IMR-90 (cell line): ENCODE measurements at regions not wholly inside any gene's neighbourhood (a gene's known extent, or its start where the extent isn't known, plus 50 kb on each side); places are given as distances from the start of the nearest gene placed in this dataset.

Source experiments
- ATAC-seq: fragments of 200-7000 bp; cut with Tn5 transposase; 2 replicates; pipeline ENCODE4 v1.9.1; 2020; ENCODE audit warnings: low read depth, mild to moderate bottlenecking, moderate library complexity
- BruUV-seq: library from RNA; stranded (reverse); fragments of 400-500 nt; replicated peaks from 2 replicates; lab custom pipeline; 2021; lab: Mats Ljungman, UMichigan
- CTCF ChIA-PET: fragments of 300-600 bp; formaldehyde crosslinking; extraction: SDS; loops from one replicate; lab custom pipeline; 2021; ENCODE audit warnings: antibody characterized with exemption; lab: Yijun Ruan, JAX
- POLR2A ChIA-PET: fragments of 300-600 bp; sonication (Branson Sonifier 250); formaldehyde crosslinking; loops from one replicate; lab custom pipeline; 2022; ENCODE audit warnings: antibody characterized with exemption; ENCODE audit not compliant: unreplicated experiment; lab: Charles Lee
- DNase-seq: peaks from one replicate; pipeline ENCODE4 v3.0.0; 2013
- H2AFZ ChIP-seq: replicated peaks from 2 replicates; pipeline ENCODE3; 2013; ENCODE audit warnings: low read length, mild to moderate bottlenecking; ENCODE audit not compliant: poor library complexity
- H2AK5ac ChIP-seq: 2 replicates; pipeline ENCODE4 v1.6.1; 2013; ENCODE audit warnings: low read depth, low read length, inconsistent platforms
- H2AK9ac ChIP-seq: replicated peaks from 2 replicates; pipeline ENCODE3; 2013; ENCODE audit warnings: mild to moderate bottlenecking, low read depth, low read length, moderate library complexity; ENCODE audit not compliant: poor library complexity
- H2BK120ac ChIP-seq: 2 replicates; pipeline ENCODE4 v1.6.1; 2013; ENCODE audit warnings: low read depth, low read length, inconsistent platforms
- H2BK15ac ChIP-seq: 3 replicates; pipeline ENCODE4 v1.6.1; 2013; ENCODE audit warnings: low read depth, low read length, inconsistent platforms
- H2BK20ac ChIP-seq: 2 replicates; pipeline ENCODE4 v1.6.1; 2013; ENCODE audit warnings: low read depth, mild to moderate bottlenecking, inconsistent platforms, low read length, moderate library complexity
- H2BK5ac ChIP-seq: 2 replicates; pipeline ENCODE4 v1.6.1; 2013; ENCODE audit warnings: mild to moderate bottlenecking, low read depth, low read length, inconsistent platforms; ENCODE audit not compliant: poor library complexity, severe bottlenecking
- H3K14ac ChIP-seq: replicated peaks from 2 replicates; pipeline ENCODE4 v1.6.1; 2013; ENCODE audit warnings: low read depth, low read length, inconsistent platforms
- H3K18ac ChIP-seq: 2 replicates; pipeline ENCODE4 v1.6.1; 2013; ENCODE audit warnings: low read depth, low read length, control low read depth
- H3K23ac ChIP-seq: 2 replicates; pipeline ENCODE4 v1.6.1; 2013; ENCODE audit warnings: low read depth, low read length, inconsistent platforms
- H3K27ac ChIP-seq: 2 replicates; pipeline ENCODE4 v1.5.1; 2013; ENCODE audit warnings: mild to moderate bottlenecking, control low read depth, low read length; ENCODE audit not compliant: insufficient read depth
- H3K27me3 ChIP-seq: 2 replicates; pipeline ENCODE4 v1.6.1; 2013; ENCODE audit warnings: low read length; ENCODE audit not compliant: control insufficient read depth, insufficient read depth
- H3K36me3 ChIP-seq: 2 replicates; pipeline ENCODE4 v1.6.1; 2013; ENCODE audit warnings: low read length, mixed read lengths; ENCODE audit not compliant: control insufficient read depth, insufficient read depth
- H3K4ac ChIP-seq: 2 replicates; pipeline ENCODE4 v1.6.1; 2013; ENCODE audit warnings: low read depth, low read length, inconsistent platforms
- H3K4me1 ChIP-seq: 2 replicates; pipeline ENCODE4 v1.6.1; 2013; ENCODE audit warnings: low read length, mixed read lengths; ENCODE audit not compliant: control insufficient read depth, insufficient read depth
- H3K4me2 ChIP-seq: 2 replicates; pipeline ENCODE4 v1.6.1; 2013; ENCODE audit warnings: low read depth, mild to moderate bottlenecking, control low read depth, low read length, moderate library complexity
- H3K4me3 ChIP-seq: 2 replicates; pipeline ENCODE4 v1.5.1; 2013; ENCODE audit warnings: low read depth, mild to moderate bottlenecking, control low read depth, low read length, moderate library complexity; ENCODE audit not compliant: insufficient read depth
- H3K56ac ChIP-seq: 2 replicates; pipeline ENCODE4 v1.6.1; 2013; ENCODE audit warnings: low read length, inconsistent platforms; ENCODE audit not compliant: insufficient read depth; ENCODE audit errors: extremely low read depth
- H3K79me1 ChIP-seq, 2 experiments: 2 replicates each; pipeline ENCODE4 v1.6.1; 2013; ENCODE audit warnings: low read length in 2 of 2, inconsistent platforms in 1 of 2, low read depth in 1 of 2
- H3K9ac ChIP-seq: 2 replicates; pipeline ENCODE4 v1.6.1; 2013; ENCODE audit warnings: low read depth, low read length, control low read depth
- H3K9me1 ChIP-seq: 2 replicates; pipeline ENCODE4 v1.6.1; 2013; ENCODE audit warnings: low read length, inconsistent platforms; ENCODE audit not compliant: insufficient read depth
- H3K9me3 ChIP-seq: 2 replicates; pipeline ENCODE4 v1.6.1; 2013; ENCODE audit warnings: low read length; ENCODE audit not compliant: control insufficient read depth, insufficient read depth
- H4K20me1 ChIP-seq: 2 replicates; pipeline ENCODE4 v1.6.1; 2013; ENCODE audit warnings: low read length, inconsistent platforms; ENCODE audit not compliant: insufficient read depth
- H4K5ac ChIP-seq: 2 replicates; pipeline ENCODE4 v1.6.1; 2013; ENCODE audit warnings: mild to moderate bottlenecking, low read depth, low read length, control low read depth
- H4K8ac ChIP-seq, 2 experiments: 2 replicates each; pipeline ENCODE4 v1.6.1; 2013; ENCODE audit warnings: low read depth in 2 of 2, low read length in 2 of 2, control low read depth in 1 of 2, inconsistent platforms in 1 of 2
- H4K91ac ChIP-seq: 2 replicates; pipeline ENCODE4 v1.6.1; 2013; ENCODE audit warnings: low read depth, low read length, inconsistent platforms; ENCODE audit not compliant: insufficient read depth
- CEBPB ChIP-seq: IDR thresholded peaks from 2 replicates; pipeline ENCODE4 v1.6.1; 2012; ENCODE audit warnings: low read depth, low read length, improper control_type of control experiment
- NFE2L2 ChIP-seq: fragments of 150-350 bp; IDR thresholded peaks from 2 replicates; pipeline ENCODE4 v1.6.1; 2016; ENCODE audit warnings: low read depth, mild to moderate bottlenecking, low read length
- POLR2A ChIP-seq: IDR thresholded peaks from 2 replicates; pipeline ENCODE4 v1.6.1; 2012; ENCODE audit warnings: mild to moderate bottlenecking, low read depth, low read length
- RAD21 ChIP-seq: IDR thresholded peaks from 2 replicates; pipeline ENCODE4 v1.6.1; 2012; ENCODE audit warnings: low read length, improper control_type of control experiment
- WGBS, 2 experiments: methylation state at CpG; one replicate each; pipeline versions ENCODE4 v1.1.5 to v1.1.7; 2013; ENCODE audit warnings: missing lambda C conversion rate in 2 of 2; ENCODE audit not compliant: insufficient read length in 1 of 2; ENCODE audit errors: extremely low coverage in 2 of 2; 5-methylcytosine and 5-hydroxymethylcytosine counted together
- dilution Hi-C: fragments of 300-500 bp; cut with HindIII; formaldehyde crosslinking; loops from one replicate; pipeline ENCODE4 v1.14.3; 2018; ENCODE audit warnings: low sequenced_read_pairs; ENCODE audit not compliant: unreplicated experiment
- in situ Hi-C: fragments of 300-500 bp; cut with MboI; formaldehyde crosslinking; loops from 3 replicates; pipeline ENCODE4 v1.14.3; 2019; ENCODE audit warnings: low sequenced_read_pairs, inconsistent platforms, mixed read lengths
- intact Hi-C: fragments of 100-400 bp; cut with micrococcal nuclease; formaldehyde crosslinking; loops from 2 replicates; pipeline ENCODE4 v1.10.0; 2022
- TF ChIP-seq, protein P1 (sequence below): fragments of 150-350 bp; IDR thresholded peaks from 2 replicates; pipeline ENCODE4 v1.6.1; 2017; ENCODE audit warnings: mild to moderate bottlenecking, antibody characterized with exemption, low read length, low read depth

DNA sequence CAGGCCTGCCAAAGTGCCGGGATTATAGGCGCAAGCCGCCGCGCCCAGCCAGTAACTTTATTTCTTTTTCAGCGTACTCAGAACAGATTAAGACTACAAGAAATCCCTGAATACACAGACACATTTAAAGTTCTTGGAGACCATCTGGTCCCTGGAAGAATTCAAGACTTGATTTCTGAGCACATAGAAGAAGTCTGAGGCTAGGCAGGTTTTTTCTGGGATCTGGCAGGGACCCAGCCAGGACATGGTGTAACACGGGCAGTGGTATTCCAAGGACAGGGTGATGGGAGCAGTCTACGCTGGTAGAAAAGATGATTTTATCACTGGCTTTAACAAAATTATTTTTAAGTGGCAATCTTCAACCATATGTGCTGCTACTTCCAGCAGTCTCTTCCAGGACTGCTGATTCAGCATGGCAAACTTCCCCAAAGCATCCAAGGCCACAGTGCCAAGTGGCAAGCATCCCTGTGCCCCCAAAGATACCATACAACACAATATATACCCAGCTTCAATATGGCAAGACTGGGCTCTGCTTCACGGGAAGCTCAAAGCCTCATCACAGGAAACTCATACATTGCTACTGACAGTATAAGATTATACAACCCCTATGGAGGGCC lies 105.2 kb upstream of the OR5AK2 start:
- Histone ChIP-seq H2AK5ac (no peak overlapping the region), H3K36me3 (no peaks in the 10 kb centered on the region), H2AFZ (no peak overlapping the region), H3K23ac (no peak overlapping the region), H3K4me3 (no peak overlapping the region), H3K27ac (no peak overlapping the region), H3K9me3 (no peaks in the 10 kb centered on the region), H3K27me3 (no peaks in the 10 kb centered on the region), H3K4ac (no peak overlapping the region), H3K56ac (no peak overlapping the region), H3K4me1 (no peaks in the 10 kb centered on the region), H2BK15ac (no peak overlapping the region), H3K14ac (no peak overlapping the region), H4K5ac (no peak overlapping the region), H3K79me1 (no peaks in the 10 kb centered on the region), H2BK20ac (no peak overlapping the region), H3K4me2 (no peak overlapping the region), H4K20me1 (no peaks in the 10 kb centered on the region), H2BK5ac (no peak overlapping the region), H2BK120ac (no peak overlapping the region), H4K8ac (no peak overlapping the region), H3K18ac (no peak overlapping the region), H2AK9ac (no peak overlapping the region), H4K91ac (no peak overlapping the region), H3K9me1 (no peaks in the 10 kb centered on the region), H3K9ac (no peak overlapping the region)
- in situ Hi-C loops (no loop called here), intact Hi-C loops (no loop called here), dilution Hi-C loops (no loop called here)
- no CpG with 5 or more reads among the region's 9 CpGs for WGBS, 2 experiments
- CTCF ChIA-PET, result interaction anchor here (0.6 kb wide), 1 partner anchor 41 kb away, joined by 4 read pairs; no protein-coding TSS in a partner anchor
- DNase-seq, result no peak
- POLR2A ChIA-PET, result no interaction called here
- no TSS peak for BruUV-seq
- TF ChIP-seq CEBPB (no peak), RAD21 (no peak), POLR2A (no peak), NFE2L2 (no peak)
- TF ChIP-seq, protein P1, sequence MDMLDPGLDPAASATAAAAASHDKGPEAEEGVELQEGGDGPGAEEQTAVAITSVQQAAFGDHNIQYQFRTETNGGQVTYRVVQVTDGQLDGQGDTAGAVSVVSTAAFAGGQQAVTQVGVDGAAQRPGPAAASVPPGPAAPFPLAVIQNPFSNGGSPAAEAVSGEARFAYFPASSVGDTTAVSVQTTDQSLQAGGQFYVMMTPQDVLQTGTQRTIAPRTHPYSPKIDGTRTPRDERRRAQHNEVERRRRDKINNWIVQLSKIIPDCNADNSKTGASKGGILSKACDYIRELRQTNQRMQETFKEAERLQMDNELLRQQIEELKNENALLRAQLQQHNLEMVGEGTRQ, result no peak
- no peak for ATAC-seq
